Retina (tissue), 1 donor: ENCODE measurements at regions not wholly inside any gene's neighbourhood (a gene's known extent, or its start where the extent isn't known, plus 50 kb on each side); places are given as distances from the start of the nearest gene placed in this dataset.
"Not testable (repeated sequence)": the region's sequence is repeated elsewhere in the genome, so short reads cannot be mapped to it uniquely, and the experiment has no call there.

Source experiments
- DNase-seq: peaks from one replicate; pipeline ENCODE4 v3.0.0-alpha.2; 2016

DNA sequence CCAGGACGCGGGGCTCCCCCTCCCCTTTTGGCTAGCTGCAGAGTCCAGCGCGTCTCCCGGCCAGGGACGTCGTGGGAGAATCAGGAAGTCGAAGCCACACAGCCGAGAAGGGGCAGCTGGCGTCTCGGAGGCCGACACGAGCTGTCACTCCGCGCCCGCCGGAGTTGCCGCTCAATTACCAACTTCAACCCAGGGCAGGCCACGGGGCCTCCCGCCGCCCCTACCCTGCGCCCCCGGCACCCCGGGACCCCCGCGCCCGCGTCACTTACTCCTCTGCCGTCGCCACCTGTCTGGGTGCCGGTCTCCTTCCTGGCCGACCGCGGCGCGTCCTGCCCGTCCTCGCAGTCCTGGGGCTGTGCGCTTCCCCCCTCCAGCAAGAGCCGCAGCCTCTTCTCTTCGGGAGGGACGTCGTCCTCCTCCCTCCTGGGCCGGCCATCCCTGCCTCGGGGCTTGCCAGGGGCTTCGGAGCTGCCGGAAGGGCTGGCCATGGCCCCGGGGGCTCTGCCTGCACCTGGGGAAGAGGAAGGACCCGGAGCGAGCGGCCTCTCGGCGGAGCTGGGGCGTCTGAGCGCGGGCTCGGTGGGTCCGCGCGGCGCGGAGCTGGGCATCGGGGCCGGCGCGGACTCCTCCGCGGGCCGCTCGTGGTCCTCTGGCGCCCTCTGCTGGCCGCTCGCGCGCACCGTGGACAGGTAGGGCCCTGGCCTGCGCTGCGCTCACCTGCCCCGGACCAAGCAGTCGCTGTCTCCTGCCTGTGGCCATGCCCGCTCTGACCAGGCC, 65.6 kb upstream of the CLEC6A start:
- DNase-seq, result peak; percentile 47

DNA sequence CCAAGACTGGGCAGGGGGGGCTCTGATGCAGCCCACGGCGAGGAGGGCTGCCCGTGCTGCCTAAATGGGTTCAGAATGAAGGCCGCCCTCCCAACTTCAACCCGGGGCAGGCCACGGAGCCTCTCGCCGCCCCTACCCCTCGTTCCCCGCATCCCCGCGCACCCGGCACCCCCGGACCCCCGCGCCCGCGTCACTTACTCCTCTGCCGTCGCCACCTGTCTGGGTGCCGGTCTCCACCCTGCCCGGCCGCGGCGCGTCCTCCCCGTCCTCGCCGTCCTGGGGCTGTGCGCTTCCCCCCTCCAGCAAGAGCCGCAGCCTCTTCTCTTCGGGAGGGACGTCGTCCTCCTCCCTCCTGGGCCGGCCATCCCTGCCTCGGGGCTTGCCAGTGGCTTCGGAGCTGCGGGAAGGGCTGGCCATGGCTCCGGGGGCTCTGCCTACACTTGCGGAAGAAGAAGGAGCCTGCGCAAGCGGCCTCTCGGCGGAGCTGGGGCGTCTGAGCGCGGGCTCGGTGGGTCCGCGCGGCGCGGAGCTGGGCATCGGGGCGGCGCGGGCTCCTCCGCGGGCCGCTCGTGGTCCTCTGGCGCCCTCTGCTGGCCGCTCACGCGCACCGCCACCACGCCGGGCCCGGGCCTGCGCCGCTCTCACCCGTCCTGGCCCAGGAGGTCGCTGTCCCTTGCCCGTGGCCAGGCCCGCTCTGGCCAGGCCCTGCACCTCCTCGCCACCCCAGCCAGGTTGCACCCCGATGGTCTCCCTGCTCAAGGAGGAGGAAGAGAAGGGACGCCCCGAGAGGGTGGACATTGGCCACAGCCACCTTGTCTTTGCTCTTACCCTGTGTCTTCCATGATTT, 59.3 kb upstream of the CLEC6A start:
- DNase-seq, result peak; percentile 90

DNA sequence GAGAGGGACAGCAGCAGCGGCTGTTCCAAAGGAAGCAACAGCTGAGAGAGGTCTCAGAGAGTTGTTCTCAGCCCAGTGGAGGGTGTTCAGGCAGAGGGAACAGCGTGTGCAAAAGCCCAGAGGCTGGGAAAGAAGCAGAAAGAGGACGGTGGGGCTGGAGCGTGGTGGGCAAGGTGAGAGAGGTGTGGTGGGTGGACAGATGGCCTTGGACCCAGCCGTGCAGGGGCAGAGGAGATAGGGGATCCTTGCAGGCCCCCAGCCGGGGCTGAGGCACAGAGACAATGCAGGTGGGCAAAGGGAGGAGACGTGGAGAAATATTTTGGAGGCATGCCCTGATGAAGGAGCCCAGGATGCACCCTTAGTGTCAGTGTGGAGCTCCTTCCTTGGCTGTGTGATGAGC, 58.4 kb upstream of the CLEC6A start:
- not testable (repeated sequence) for DNase-seq

DNA sequence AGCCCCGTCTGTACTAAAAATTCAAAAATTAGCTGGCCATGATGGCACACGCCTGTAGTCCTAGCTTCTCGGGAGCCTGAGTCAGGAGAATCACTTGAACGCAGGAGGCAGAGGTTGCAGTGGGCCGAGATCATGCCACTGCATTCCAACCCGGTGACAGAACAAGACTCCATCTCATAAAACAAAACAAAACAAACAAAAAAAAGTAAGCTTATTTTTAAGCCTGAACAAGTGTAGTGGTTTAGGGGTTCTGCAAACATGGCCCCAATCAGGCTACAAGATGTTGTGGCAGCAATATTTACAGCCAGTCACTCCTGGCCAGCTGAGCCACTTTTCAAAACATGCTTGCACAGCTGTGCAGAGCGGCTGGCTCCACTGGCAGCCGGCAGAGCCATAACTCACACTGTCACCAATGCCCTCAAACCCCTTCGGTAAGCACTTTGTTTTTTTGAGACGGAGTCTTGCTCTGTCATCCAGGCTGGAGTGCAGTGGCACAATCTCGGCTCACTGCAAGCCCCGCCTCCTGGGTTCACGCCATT, 56.2 kb upstream of the CLEC6A start:
- not testable (repeated sequence) for DNase-seq

DNA sequence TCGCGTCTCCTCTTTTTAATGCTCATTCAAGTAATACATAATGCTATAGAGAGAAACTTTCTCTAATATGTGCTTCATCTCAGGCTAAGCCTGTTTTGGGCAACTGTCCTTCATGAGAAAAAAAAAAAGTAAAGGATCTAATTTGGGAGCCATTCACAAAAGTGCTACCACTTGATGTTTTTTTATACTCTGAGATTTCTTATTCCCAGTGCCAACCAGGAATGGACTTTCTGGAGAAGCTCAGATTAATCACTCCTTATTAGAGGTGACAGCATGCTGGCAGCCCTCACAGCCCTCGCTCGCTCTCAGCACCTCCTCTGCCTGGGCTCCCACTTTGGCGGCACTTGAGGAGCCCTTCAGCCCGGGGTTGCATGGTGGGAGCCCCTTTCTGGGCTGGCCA, 51.9 kb upstream of the CLEC6A start:
- DNase-seq, result not testable (repeated sequence)

DNA sequence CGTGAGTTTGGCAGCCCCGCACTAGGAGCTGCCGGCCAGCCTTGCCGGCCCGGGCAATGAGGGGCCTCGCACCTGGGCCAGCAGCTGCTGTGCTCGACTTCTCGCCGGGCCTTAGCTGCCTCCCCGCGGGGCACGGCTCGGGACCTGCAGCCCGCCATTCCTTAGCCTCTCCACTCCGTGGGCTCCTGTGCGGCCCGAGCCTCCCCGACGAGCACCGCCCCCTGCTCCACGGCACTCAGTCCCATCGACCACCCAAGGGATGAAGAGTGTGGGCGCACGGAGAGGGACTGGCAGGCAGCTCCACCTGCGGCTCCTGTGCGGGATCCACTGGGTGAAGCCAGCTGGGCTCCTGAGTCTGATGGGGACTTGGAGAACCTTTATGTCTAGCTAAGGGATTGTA, 51.4 kb upstream of the CLEC6A start:
- DNase-seq, result not testable (repeated sequence)
